GM23338 (cell line): ENCODE measurements at regions not wholly inside any gene's neighbourhood (a gene's known extent, or its start where the extent isn't known, plus 50 kb on each side); places are given as distances from the start of the nearest gene placed in this dataset.
"Not testable (repeated sequence)": the region's sequence is repeated elsewhere in the genome, so short reads cannot be mapped to it uniquely, and the experiment has no call there.

Experiments
- ATAC-seq: fragments of 200-7000 bp; cut with Tn5 transposase; 3 replicates; pipeline ENCODE4 v1.9.1; 2020
- DNase-seq: peaks from one replicate; pipeline ENCODE4 v3.0.0-alpha.2; 2015; ENCODE audit warnings: low spot score
- H2AFZ ChIP-seq: fragments of 200-600 bp; sonication (generic); 2 replicates; pipeline ENCODE4 v1.8.0; 2016; ENCODE audit warnings: antibody characterized with exemption, mild to moderate bottlenecking, moderate library complexity
- H3F3A ChIP-seq: fragments of 200-600 bp; sonication (generic); replicated peaks from 2 replicates; pipeline ENCODE4 v1.8.0; 2017; ENCODE audit warnings: antibody characterized with exemption, mixed run types, low read depth
- H3K27ac ChIP-seq: fragments of 200-600 bp; sonication (generic); 2 replicates; pipeline ENCODE4 v1.6.1; 2016; ENCODE audit warnings: low read depth
- H3K27me3 ChIP-seq: fragments of 200-600 bp; sonication (generic); 2 replicates; pipeline ENCODE4 v1.8.0; 2016; ENCODE audit warnings: mild to moderate bottlenecking, mixed run types, moderate library complexity; ENCODE audit not compliant: insufficient read depth
- H3K36me3 ChIP-seq: fragments of 200-600 bp; sonication (generic); 2 replicates; pipeline ENCODE4 v1.8.0; 2016; ENCODE audit warnings: mild to moderate bottlenecking; ENCODE audit not compliant: insufficient read depth
- H3K4me1 ChIP-seq: fragments of 200-600 bp; sonication (generic); 2 replicates; pipeline ENCODE4 v1.8.0; 2016; ENCODE audit warnings: mild to moderate bottlenecking, moderate library complexity; ENCODE audit not compliant: insufficient read depth
- H3K4me2 ChIP-seq: fragments of 200-600 bp; sonication (generic); 2 replicates; pipeline ENCODE4 v1.7.1; 2017; ENCODE audit warnings: mixed run types
- H3K4me3 ChIP-seq: fragments of 200-600 bp; sonication (generic); 2 replicates; pipeline ENCODE4 v1.6.1; 2016; ENCODE audit warnings: mixed run types
- H3K79me2 ChIP-seq: fragments of 200-600 bp; sonication (generic); replicated peaks from 2 replicates; pipeline ENCODE4 v1.8.0; 2017; ENCODE audit warnings: mild to moderate bottlenecking; ENCODE audit not compliant: insufficient read depth
- H3K9me2 ChIP-seq: fragments of 200-600 bp; sonication (generic); 2 replicates; pipeline ENCODE4 v1.8.0; 2017; ENCODE audit not compliant: insufficient read depth
- H4K20me1 ChIP-seq: fragments of 200-600 bp; sonication (generic); replicated peaks from 2 replicates; pipeline ENCODE4 v1.8.0; 2017; ENCODE audit warnings: mild to moderate bottlenecking; ENCODE audit not compliant: insufficient read depth
- H3K27ac Mint-ChIP-seq: 2 replicates; pipeline ENCODE4 v1.8.0; 2020; ENCODE audit warnings: inconsistent platforms, mild to moderate bottlenecking, moderate library complexity, mixed read lengths
- H3K27me3 Mint-ChIP-seq: 3 replicates; pipeline ENCODE4 v1.8.0; 2022; ENCODE audit warnings: low read depth, mild to moderate bottlenecking, moderate library complexity, mixed read lengths, inconsistent platforms; ENCODE audit not compliant: insufficient read depth, poor library complexity
- H3K36me3 Mint-ChIP-seq: 3 replicates; pipeline ENCODE4 v1.8.0; 2021; ENCODE audit warnings: low read depth, mild to moderate bottlenecking, inconsistent platforms, moderate library complexity, mixed read lengths
- H3K4me1 Mint-ChIP-seq: 3 replicates; pipeline ENCODE4 v1.8.0; 2020; ENCODE audit warnings: mild to moderate bottlenecking, inconsistent platforms, mixed read lengths
- H3K4me3 Mint-ChIP-seq: 3 replicates; pipeline ENCODE4 v1.8.0; 2021; ENCODE audit warnings: moderate library complexity, mild to moderate bottlenecking, inconsistent platforms, mixed read lengths
- H3K9me3 Mint-ChIP-seq: 3 replicates; pipeline ENCODE4 v1.8.0; 2020; ENCODE audit warnings: moderate library complexity, mild to moderate bottlenecking, inconsistent platforms, mixed read lengths

- not testable (repeated sequence) for H3K4me1 ChIP-seq, H3K4me2 ChIP-seq, H3K9me3 Mint-ChIP-seq, H3K4me1 Mint-ChIP-seq, H3K79me2 ChIP-seq, H3K27me3 Mint-ChIP-seq, H3K27ac ChIP-seq, H3K4me3 ChIP-seq, H3K27me3 ChIP-seq, H3K4me3 Mint-ChIP-seq, H3K27ac Mint-ChIP-seq, H3K9me2 ChIP-seq, DNase-seq, H4K20me1 ChIP-seq, H2AFZ ChIP-seq, H3F3A ChIP-seq, H3K36me3 Mint-ChIP-seq, H3K36me3 ChIP-seq
- ATAC-seq, result peak; percentile 52
Observed at GRCh38 chr6:68897-69561, 223.3 kb upstream of the DUSP22 start.
